22Rv1 (cell line): ENCODE measurements at regions not wholly inside any gene's neighbourhood (a gene's known extent, or its start where the extent isn't known, plus 50 kb on each side); places are given as distances from the start of the nearest gene placed in this dataset.

Source experiments
- ZFX ChIP-seq: fragments of 450-650 bp; IDR thresholded peaks from 2 replicates; pipeline ENCODE4 v1.6.1; 2017; ENCODE audit warnings: antibody characterized with exemption, borderline replicate concordance
- TF ChIP-seq, protein P1 (sequence below): fragments of 450-650 bp; IDR thresholded peaks from 2 replicates; pipeline ENCODE4 v1.5.1; 2017; ENCODE audit warnings: mild to moderate bottlenecking

DNA sequence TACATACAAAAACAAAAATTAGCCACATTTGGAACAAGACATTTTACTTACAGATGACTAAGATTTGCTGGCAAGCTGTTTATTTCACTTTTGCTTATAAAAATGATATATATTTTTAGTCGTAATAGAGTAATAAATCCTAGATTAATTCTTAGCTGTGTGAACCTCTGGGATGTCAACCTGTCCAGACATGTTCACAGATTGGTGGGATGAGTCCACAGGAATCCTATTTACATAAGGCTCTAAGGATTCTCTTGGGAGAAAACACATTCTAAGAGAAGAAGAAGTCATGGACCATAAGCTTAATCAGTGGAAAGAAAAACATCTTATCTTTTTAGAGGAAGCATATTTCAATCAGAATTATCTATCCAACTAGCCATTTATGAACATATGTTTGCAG is 797.4 kb downstream of the C12orf50 start:
- TF ChIP-seq, protein P1, sequence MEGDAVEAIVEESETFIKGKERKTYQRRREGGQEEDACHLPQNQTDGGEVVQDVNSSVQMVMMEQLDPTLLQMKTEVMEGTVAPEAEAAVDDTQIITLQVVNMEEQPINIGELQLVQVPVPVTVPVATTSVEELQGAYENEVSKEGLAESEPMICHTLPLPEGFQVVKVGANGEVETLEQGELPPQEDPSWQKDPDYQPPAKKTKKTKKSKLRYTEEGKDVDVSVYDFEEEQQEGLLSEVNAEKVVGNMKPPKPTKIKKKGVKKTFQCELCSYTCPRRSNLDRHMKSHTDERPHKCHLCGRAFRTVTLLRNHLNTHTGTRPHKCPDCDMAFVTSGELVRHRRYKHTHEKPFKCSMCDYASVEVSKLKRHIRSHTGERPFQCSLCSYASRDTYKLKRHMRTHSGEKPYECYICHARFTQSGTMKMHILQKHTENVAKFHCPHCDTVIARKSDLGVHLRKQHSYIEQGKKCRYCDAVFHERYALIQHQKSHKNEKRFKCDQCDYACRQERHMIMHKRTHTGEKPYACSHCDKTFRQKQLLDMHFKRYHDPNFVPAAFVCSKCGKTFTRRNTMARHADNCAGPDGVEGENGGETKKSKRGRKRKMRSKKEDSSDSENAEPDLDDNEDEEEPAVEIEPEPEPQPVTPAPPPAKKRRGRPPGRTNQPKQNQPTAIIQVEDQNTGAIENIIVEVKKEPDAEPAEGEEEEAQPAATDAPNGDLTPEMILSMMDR: no peak
- TF ChIP-seq ZFX: no peak
